GM18505 (cell line): ENCODE measurements at regions not wholly inside any gene's neighbourhood (a gene's known extent, or its start where the extent isn't known, plus 50 kb on each side); places are given as distances from the start of the nearest gene placed in this dataset.
"Not testable (repeated sequence)": the region's sequence is repeated elsewhere in the genome, so short reads cannot be mapped to it uniquely, and the experiment has no call there.

Source experiments
- ATAC-seq: cut with Tn5 transposase; IDR thresholded peaks from one replicate; pipeline ENCODE4 v1.9.1; 2021; ENCODE audit not compliant: unreplicated experiment
- POLR2A ChIP-seq: IDR thresholded peaks from 4 replicates; pipeline ENCODE4 v1.6.1; 2011; ENCODE audit warnings: borderline replicate concordance; ENCODE audit not compliant: insufficient read depth, insufficient read length; ENCODE audit errors: extremely low read depth

GRCh38 chr9:90499761-90500160, 142.9 kb downstream of the DIRAS2 start:
- no peak for TF ChIP-seq POLR2A
- no peak for ATAC-seq

GRCh38 chr9:90502134-90502533, 140.5 kb downstream of the DIRAS2 start:
- TF ChIP-seq POLR2A, result no peak
- ATAC-seq, result no peak

- ATAC-seq, result no peak
- TF ChIP-seq POLR2A, result no peak
Measured at GRCh38 chr9:90504486-90504885, 138.1 kb downstream of the DIRAS2 start.

GRCh38 chr9:90505695-90506094, 136.9 kb downstream of the DIRAS2 start:
- TF ChIP-seq POLR2A, result no peak
- no peak for ATAC-seq

- ATAC-seq, result not testable (repeated sequence)
Measured at GRCh38 chr9:90506402-90506801, 136.2 kb downstream of the DIRAS2 start.

GRCh38 chr9:90507621-90508020, 135.0 kb downstream of the DIRAS2 start:
- TF ChIP-seq POLR2A, result no peak
- ATAC-seq, result no peak

- ATAC-seq, result no peak
- TF ChIP-seq POLR2A, result no peak
Measured at GRCh38 chr9:90508940-90509339, 133.7 kb downstream of the DIRAS2 start.

- no peak for ATAC-seq
- TF ChIP-seq POLR2A, result no peak
Measured at GRCh38 chr9:90511711-90512110, 130.9 kb downstream of the DIRAS2 start.

GRCh38 chr9:90514877-90515276, 127.7 kb downstream of the DIRAS2 start:
- no peak for TF ChIP-seq POLR2A
- no peak for ATAC-seq

GRCh38 chr9:90515510-90515909, 127.1 kb downstream of the DIRAS2 start:
- no peak for TF ChIP-seq POLR2A
- no peak for ATAC-seq

- no peak for ATAC-seq
- TF ChIP-seq POLR2A, result no peak
Measured at GRCh38 chr9:90517103-90517502, 125.5 kb downstream of the DIRAS2 start.

GRCh38 chr9:90521811-90522570, 120.6 kb downstream of the DIRAS2 start:
- no peak for ATAC-seq
- no peak for TF ChIP-seq POLR2A

- no peak for TF ChIP-seq POLR2A
- no peak for ATAC-seq
Measured at GRCh38 chr9:90523958-90524357, 118.7 kb downstream of the DIRAS2 start.

- no peak for ATAC-seq
- no peak for TF ChIP-seq POLR2A
Measured at GRCh38 chr9:90526386-90526785, 116.2 kb downstream of the DIRAS2 start.

- ATAC-seq, result not testable (repeated sequence)
Measured at GRCh38 chr9:90536094-90536493, 106.5 kb downstream of the DIRAS2 start.
